Kidney epithelial cell (primary cell): ENCODE measurements at regions not wholly inside any gene's neighbourhood (a gene's known extent, or its start where the extent isn't known, plus 50 kb on each side); places are given as distances from the start of the nearest gene placed in this dataset.

Experiments used
- DNase-seq: peaks from one replicate; pipeline ENCODE4 v3.0.0-alpha.2; 2010; ENCODE audit warnings: low read depth
- H3K27me3 ChIP-seq: 2 replicates; pipeline ENCODE4 v1.6.0; 2011; ENCODE audit warnings: low read length; ENCODE audit not compliant: control insufficient read depth, insufficient read depth
- H3K36me3 ChIP-seq: 2 replicates; pipeline ENCODE4 v1.5.1; 2011; ENCODE audit warnings: low read length; ENCODE audit not compliant: control insufficient read depth, insufficient read depth
- H3K4me3 ChIP-seq: 2 replicates; pipeline ENCODE4 v1.5.1; 2011; ENCODE audit warnings: low read depth, mild to moderate bottlenecking, control low read depth, low read length
- CTCF ChIP-seq: IDR thresholded peaks from 2 replicates; pipeline ENCODE4 v1.5.1; 2011; ENCODE audit warnings: mild to moderate bottlenecking, moderate library complexity, low read length, control low read depth, inconsistent platforms; ENCODE audit not compliant: insufficient read depth, poor library complexity, severe bottlenecking

GRCh38 chr4:164683040-164683439, 70.9 kb upstream of the SMIM31 start:
- no peaks in the 10 kb centered on the region for H3K27me3 ChIP-seq

GRCh38 chr4:164695650-164696049, 58.3 kb upstream of the SMIM31 start:
- DNase-seq, result no peak
- Histone ChIP-seq H3K4me3 (no peak overlapping the region), H3K36me3 (no peaks in the 10 kb centered on the region), H3K27me3 (no peaks in the 10 kb centered on the region)
- no peak for TF ChIP-seq CTCF

More at GRCh38 chr4:164683040-164683439, 70.9 kb upstream of the SMIM31 start:
- Histone ChIP-seq H3K36me3 (no peaks in the 10 kb centered on the region), H3K4me3 (no peak overlapping the region)
- no peak for TF ChIP-seq CTCF
- DNase-seq, result no peak

- Histone ChIP-seq H3K4me3 (no peak overlapping the region), H3K36me3 (no peaks in the 10 kb centered on the region), H3K27me3 (no peaks in the 10 kb centered on the region)
- no peak for DNase-seq
- TF ChIP-seq CTCF, result no peak
These were observed 53.5 kb upstream of the SMIM31 start for GRCh38 chr4:164700471-164700870.

GRCh38 chr4:164701665-164702064, 52.3 kb upstream of the SMIM31 start:
- H3K36me3 ChIP-seq, result no peaks in the 10 kb centered on the region
- DNase-seq, result no peak
- no peak for TF ChIP-seq CTCF
- H3K4me3 ChIP-seq, result no peak overlapping the region
- H3K27me3 ChIP-seq, result no peaks in the 10 kb centered on the region
